Natural killer cell (primary cell): ENCODE measurements at regions not wholly inside any gene's neighbourhood (a gene's known extent, or its start where the extent isn't known, plus 50 kb on each side); places are given as distances from the start of the nearest gene placed in this dataset.

Experiments used
- ATAC-seq, 3 donors: fragments of 150-1000 bp in 2 of 3; fragments of 200-7000 bp in 1 of 3; cut with Tn5 transposase; 1 replicate in 1 of 3; 2 replicates in 2 of 3; pipeline ENCODE4 v1.10.0; 2021; ENCODE audit warnings: mild to moderate bottlenecking in 2 of 3, moderate library complexity in 2 of 3
- DNase-seq, 2 donors: peaks; one replicate each; pipeline versions ENCODE4 v3.0.0 to v3.0.0-alpha.2; 2013 to 2021; ENCODE audit warnings: mixed read lengths in 1 of 2
- H3K27ac ChIP-seq: one replicate; pipeline ENCODE4 v1.5.1; 2013; ENCODE audit warnings: mild to moderate bottlenecking, low read length
- H3K27me3 ChIP-seq: one replicate; pipeline ENCODE4 v1.6.1; 2013; ENCODE audit warnings: low read length; ENCODE audit not compliant: control insufficient read depth, insufficient read depth
- H3K36me3 ChIP-seq: one replicate; pipeline ENCODE4 v1.6.1; 2013; ENCODE audit warnings: low read length; ENCODE audit not compliant: control insufficient read depth, insufficient read depth
- H3K4me1 ChIP-seq: one replicate; pipeline ENCODE4 v1.6.1; 2013; ENCODE audit warnings: low read length; ENCODE audit not compliant: control insufficient read depth, insufficient read depth
- H3K4me3 ChIP-seq: one replicate; pipeline ENCODE4 v1.5.1; 2013; ENCODE audit warnings: low read length
- H3K9me3 ChIP-seq: one replicate; pipeline ENCODE4 v1.6.1; 2013; ENCODE audit warnings: low read length; ENCODE audit not compliant: control insufficient read depth, insufficient read depth
- H3K27ac Mint-ChIP-seq, 2 donors: one replicate each; pipeline ENCODE4 v1.8.0; 2022; ENCODE audit warnings: mild to moderate bottlenecking in 2 of 2, mixed read lengths in 2 of 2, moderate library complexity in 1 of 2
- H3K27me3 Mint-ChIP-seq, 2 donors: one replicate each; pipeline ENCODE4 v1.8.0; 2022; ENCODE audit warnings: low read depth in 2 of 2, mixed read lengths in 2 of 2
- H3K36me3 Mint-ChIP-seq: one replicate; pipeline ENCODE4 v1.8.0; 2022; ENCODE audit warnings: mixed read lengths
- H3K4me1 Mint-ChIP-seq, 2 donors: one replicate each; pipeline ENCODE4 v1.8.0; 2022; ENCODE audit warnings: mixed read lengths in 2 of 2
- H3K4me3 Mint-ChIP-seq: one replicate; pipeline ENCODE4 v1.8.0; 2022; ENCODE audit warnings: mild to moderate bottlenecking, moderate library complexity, mixed read lengths
- H3K9me3 Mint-ChIP-seq, 2 donors: one replicate each; pipeline ENCODE4 v1.8.0; 2022; ENCODE audit warnings: mixed read lengths in 2 of 2
- CTCF ChIP-seq: fragments of 200-600 bp; IDR thresholded peaks from one replicate; pipeline ENCODE4 v1.8.0; 2022; ENCODE audit warnings: antibody characterized with exemption
- WGBS: methylation state at CpG from one replicate; pipeline ENCODE4 v1.1.7; 2013; ENCODE audit warnings: missing lambda C conversion rate; ENCODE audit not compliant: insufficient coverage; 5-methylcytosine and 5-hydroxymethylcytosine counted together
- intact Hi-C: fragments of 100-400 bp; cut with micrococcal nuclease; formaldehyde crosslinking; loops from one replicate; pipeline ENCODE4 v1.14.2; 2022

GRCh38 chr7:153030976-153031375 lies 271.4 kb downstream of the ACTR3B start:
- Mint-ChIP-seq H3K27me3 (peaks cover 0 to 6% of the 10 kb centered on the region in 2 donors), H3K9me3 (peaks cover 0 to 2% of the 10 kb centered on the region in 2 donors), H3K4me1 (no peaks in the 10 kb centered on the region), H3K4me3 (no peak overlapping the region), H3K36me3 (no peaks in the 10 kb centered on the region), H3K27ac (no peak overlapping the region)
- Histone ChIP-seq H3K4me1 (no peaks in the 10 kb centered on the region), H3K27me3 (no peaks in the 10 kb centered on the region), H3K36me3 (no peaks in the 10 kb centered on the region), H3K9me3 (no peaks in the 10 kb centered on the region), H3K27ac (no peak overlapping the region), H3K4me3 (no peak overlapping the region)
- DNase-seq = no peak
- no peak for TF ChIP-seq CTCF
- no CpG with 5 or more reads among the region's 5 CpGs for WGBS
- intact Hi-C loops = no loop called here
- ATAC-seq = no peak

- Mint-ChIP-seq H3K4me3 (no peak overlapping the region), H3K27me3 (peaks cover 0 to 6% of the 10 kb centered on the region in 2 donors), H3K4me1 (no peaks in the 10 kb centered on the region), H3K27ac (no peak overlapping the region), H3K9me3 (peaks cover 0 to 2% of the 10 kb centered on the region in 2 donors), H3K36me3 (no peaks in the 10 kb centered on the region)
- DNase-seq (no peak), ATAC-seq (no peak)
- Histone ChIP-seq H3K4me3 (no peak overlapping the region), H3K4me1 (no peaks in the 10 kb centered on the region), H3K36me3 (no peaks in the 10 kb centered on the region), H3K27me3 (no peaks in the 10 kb centered on the region), H3K27ac (no peak overlapping the region), H3K9me3 (no peaks in the 10 kb centered on the region)
- intact Hi-C loops = no loop called here
- WGBS = 81% methylated on average over 8 of the region's 8 CpGs
- TF ChIP-seq CTCF = no peak
Measured at GRCh38 chr7:153034791-153035190, 275.2 kb downstream of the ACTR3B start.

- no peak overlapping the region for H3K27ac ChIP-seq
- no peaks in the 10 kb centered on the region for H3K36me3 Mint-ChIP-seq
- peaks cover 0 to 6% of the 10 kb centered on the region in 2 donors for H3K27me3 Mint-ChIP-seq
- no peaks in the 10 kb centered on the region for H3K9me3 ChIP-seq
- H3K36me3 ChIP-seq = no peaks in the 10 kb centered on the region
- no peaks in the 10 kb centered on the region for H3K9me3 Mint-ChIP-seq
- ATAC-seq (no peak), DNase-seq (no peak)
- H3K4me3 ChIP-seq = no peak overlapping the region
- H3K4me3 Mint-ChIP-seq = no peak overlapping the region
- H3K27me3 ChIP-seq = no peaks in the 10 kb centered on the region
- H3K27ac Mint-ChIP-seq = no peak overlapping the region
- 81% methylated on average over 2 of the region's 4 CpGs for WGBS
- no peaks in the 10 kb centered on the region for H3K4me1 Mint-ChIP-seq
- intact Hi-C loops = no loop called here
- TF ChIP-seq CTCF = no peak
- H3K4me1 ChIP-seq = no peaks in the 10 kb centered on the region
Measured at GRCh38 chr7:153036396-153037063, 277.0 kb downstream of the ACTR3B start.

- H3K4me1 ChIP-seq = no peaks in the 10 kb centered on the region
- 76% methylated on average over 9 of the region's 9 CpGs for WGBS
- H3K27me3 ChIP-seq = no peaks in the 10 kb centered on the region
- Mint-ChIP-seq H3K27ac (no peak overlapping the region), H3K27me3 (no peaks in the 10 kb centered on the region), H3K36me3 (no peaks in the 10 kb centered on the region), H3K4me1 (no peaks in the 10 kb centered on the region), H3K9me3 (peaks cover 0 to 2% of the 10 kb centered on the region in 2 donors), H3K4me3 (no peak overlapping the region)
- DNase-seq (no peak), ATAC-seq (no peak)
- no peak for TF ChIP-seq CTCF
- H3K27ac ChIP-seq = no peak overlapping the region
- no peak overlapping the region for H3K4me3 ChIP-seq
- no peaks in the 10 kb centered on the region for H3K36me3 ChIP-seq
- no peaks in the 10 kb centered on the region for H3K9me3 ChIP-seq
- intact Hi-C loops = no loop called here
Measured at GRCh38 chr7:153043440-153043839, 283.9 kb downstream of the ACTR3B start.
